MCF 10A (cell line): ENCODE measurements at regions not wholly inside any gene's neighbourhood (a gene's known extent, or its start where the extent isn't known, plus 50 kb on each side); places are given as distances from the start of the nearest gene placed in this dataset.

Source experiments
- BruUV-seq: library from RNA; stranded (reverse); fragments of 400-500 nt; replicated peaks from 2 replicates; lab custom pipeline; 2021; lab: Mats Ljungman, UMichigan
- CTCF ChIA-PET: fragments of 300-600 bp; sonication (Branson Sonifier 250); formaldehyde crosslinking; extraction: SDS; loops from one replicate; lab custom pipeline; 2021; ENCODE audit warnings: antibody characterized with exemption, inconsistent platforms; lab: Yijun Ruan, JAX
- POLR2A ChIA-PET: fragments of 300-600, 350-650 bp; sonication (Branson Sonifier 250); formaldehyde crosslinking; extraction: SDS; loops from one replicate; lab custom pipeline; 2020; ENCODE audit warnings: antibody characterized with exemption, inconsistent platforms; lab: Yijun Ruan, JAX
- DNase-seq: peaks from one replicate; pipeline ENCODE4 v3.0.0-alpha.2; 2018; ENCODE audit not compliant: unreplicated experiment
- H3K27ac Mint-ChIP-seq: one replicate; pipeline ENCODE4 v1.8.0; 2022; ENCODE audit warnings: mild to moderate bottlenecking, low read depth, mixed read lengths; ENCODE audit not compliant: unreplicated experiment
- H3K27me3 Mint-ChIP-seq: one replicate; pipeline ENCODE4 v1.8.0; 2022; ENCODE audit warnings: mixed read lengths; ENCODE audit not compliant: insufficient read depth, unreplicated experiment
- H3K36me3 Mint-ChIP-seq: one replicate; pipeline ENCODE4 v1.8.0; 2022; ENCODE audit warnings: mild to moderate bottlenecking, moderate library complexity, mixed read lengths; ENCODE audit not compliant: insufficient read depth, unreplicated experiment
- H3K4me1 Mint-ChIP-seq: one replicate; pipeline ENCODE4 v1.8.0; 2022; ENCODE audit warnings: mixed read lengths; ENCODE audit not compliant: insufficient read depth, unreplicated experiment
- H3K4me3 Mint-ChIP-seq: one replicate; pipeline ENCODE4 v1.8.0; 2022; ENCODE audit warnings: mild to moderate bottlenecking, moderate library complexity, mixed read lengths; ENCODE audit not compliant: unreplicated experiment
- H3K9me3 Mint-ChIP-seq: one replicate; pipeline ENCODE4 v1.8.0; 2022; ENCODE audit warnings: mixed read lengths; ENCODE audit not compliant: unreplicated experiment
- CTCF ChIP-seq: fragments of 200-600 bp; IDR thresholded peaks from one replicate; pipeline ENCODE4 v1.8.0; 2022; ENCODE audit warnings: antibody characterized with exemption, mild to moderate bottlenecking; ENCODE audit not compliant: unreplicated experiment
- intact Hi-C: fragments of 100-400 bp; cut with micrococcal nuclease; formaldehyde crosslinking; loops from 2 replicates; pipeline ENCODE4 v1.14.1; 2022

- Mint-ChIP-seq H3K27ac (no peak overlapping the region), H3K36me3 (no peaks in the 10 kb centered on the region), H3K4me1 (peaks cover 7% of the 10 kb centered on the region), H3K27me3 (no peaks in the 10 kb centered on the region), H3K4me3 (no peak overlapping the region), H3K9me3 (no peaks in the 10 kb centered on the region)
- CTCF ChIA-PET = interaction anchor here (0.6 to 1.0 kb wide), 2 partner anchors 9 to 221 kb away, joined by 3 to 8 read pairs; no protein-coding TSS in a partner anchor
- intact Hi-C loops = no loop called here
- no peak for DNase-seq
- BruUV-seq = no TSS peak
- no peak for TF ChIP-seq CTCF
- POLR2A ChIA-PET = no interaction called here
Measured at GRCh38 chr13:39951301-39951700, 295.8 kb downstream of the COG6 start.

- no TSS peak for BruUV-seq
- H3K27ac Mint-ChIP-seq = no peak overlapping the region
- H3K27me3 Mint-ChIP-seq = no peaks in the 10 kb centered on the region
- no peak for TF ChIP-seq CTCF
- H3K36me3 Mint-ChIP-seq = no peaks in the 10 kb centered on the region
- CTCF ChIA-PET = interaction anchor here (2.3 kb wide), 1 partner anchor 11 kb away, joined by 16 read pairs; no protein-coding TSS in a partner anchor
- H3K4me3 Mint-ChIP-seq = no peak overlapping the region
- no peaks in the 10 kb centered on the region for H3K9me3 Mint-ChIP-seq
- POLR2A ChIA-PET = interaction anchor here (1.0 kb wide), 1 partner anchor 9 kb away, joined by 3 read pairs; no protein-coding TSS in a partner anchor
- H3K4me1 Mint-ChIP-seq = peaks cover 5% of the 10 kb centered on the region
- intact Hi-C loops = no loop called here
- DNase-seq = no peak
Measured at GRCh38 chr13:39952249-39953233, 297.1 kb downstream of the COG6 start.

- no peaks in the 10 kb centered on the region for H3K27me3 Mint-ChIP-seq
- H3K9me3 Mint-ChIP-seq = no peaks in the 10 kb centered on the region
- no peak for DNase-seq
- H3K36me3 Mint-ChIP-seq = no peaks in the 10 kb centered on the region
- no peak overlapping the region for H3K4me3 Mint-ChIP-seq
- H3K27ac Mint-ChIP-seq = no peak overlapping the region
- no TSS peak for BruUV-seq
- CTCF ChIA-PET = interaction anchor here (0.6 to 2.3 kb wide), 2 partner anchors 13 to 128 kb away, joined by 3 to 16 read pairs; no protein-coding TSS in a partner anchor
- POLR2A ChIA-PET = no interaction called here
- no peak for TF ChIP-seq CTCF
- H3K4me1 Mint-ChIP-seq = peaks cover 5% of the 10 kb centered on the region
- intact Hi-C loops = no loop called here
Measured at GRCh38 chr13:39954476-39954875, 299.0 kb downstream of the COG6 start.

GRCh38 chr13:39955560-39955959, 300.1 kb downstream of the COG6 start:
- intact Hi-C loops = no loop called here
- CTCF ChIA-PET = interaction anchor here (0.6 kb wide), 1 partner anchor 442 kb away, joined by 3 read pairs; no protein-coding TSS in a partner anchor
- no peak for TF ChIP-seq CTCF
- no peak for DNase-seq
- no peaks in the 10 kb centered on the region for H3K36me3 Mint-ChIP-seq
- no peak overlapping the region for H3K4me3 Mint-ChIP-seq
- POLR2A ChIA-PET = interaction anchor here (0.8 kb wide), 1 partner anchor 105 kb away, joined by 3 read pairs; no protein-coding TSS in a partner anchor
- H3K9me3 Mint-ChIP-seq = no peaks in the 10 kb centered on the region
- peaks cover 5% of the 10 kb centered on the region for H3K4me1 Mint-ChIP-seq
- no peaks in the 10 kb centered on the region for H3K27me3 Mint-ChIP-seq
- BruUV-seq = no TSS peak
- H3K27ac Mint-ChIP-seq = no peak overlapping the region
